CD14-positive monocyte (primary cell): ENCODE measurements at regions not wholly inside any gene's neighbourhood (a gene's known extent, or its start where the extent isn't known, plus 50 kb on each side); places are given as distances from the start of the nearest gene placed in this dataset.

ENCODE experiments used
- DNase-seq, 3 donors: peaks; one replicate each; pipeline ENCODE4 v3.0.0-alpha.2; 2011 to 2022
- H2AFZ ChIP-seq: 2 replicates; pipeline ENCODE4 v1.6.0; 2012; ENCODE audit warnings: mild to moderate bottlenecking, low read depth, low read length, inconsistent platforms; ENCODE audit not compliant: insufficient read depth, poor library complexity, severe bottlenecking
- H3K27ac ChIP-seq, 2 donors: 1 replicate in 1 of 2; 2 replicates in 1 of 2; pipeline ENCODE4 v1.5.1; 2012 to 2013; ENCODE audit warnings: low read length in 2 of 2, control low read depth in 1 of 2, inconsistent platforms in 1 of 2, low read depth in 1 of 2, mild to moderate bottlenecking in 1 of 2
- H3K27me3 ChIP-seq, 2 donors: one replicate each; pipeline versions ENCODE4 v1.6.0 to v1.6.1; 2011 to 2013; ENCODE audit warnings: low read length in 2 of 2; ENCODE audit not compliant: control insufficient read depth in 2 of 2, insufficient read depth in 2 of 2
- H3K36me3 ChIP-seq, 2 donors: replicated peaks in 1 of 2; 1 replicate in 1 of 2; 2 replicates in 1 of 2; pipeline versions ENCODE4 v1.5.1 to v1.6.1; 2012 to 2013; ENCODE audit warnings: low read length in 2 of 2, control low read depth in 1 of 2, inconsistent platforms in 1 of 2, mild to moderate bottlenecking in 1 of 2; ENCODE audit not compliant: insufficient read depth in 2 of 2, control insufficient read depth in 1 of 2
- H3K4me1 ChIP-seq, 2 donors: 1 replicate in 1 of 2; 2 replicates in 1 of 2; pipeline versions ENCODE4 v1.5.1 to v1.6.1; 2012 to 2013; ENCODE audit warnings: low read length in 2 of 2, control low read depth in 1 of 2, inconsistent platforms in 1 of 2, mild to moderate bottlenecking in 1 of 2, moderate library complexity in 1 of 2; ENCODE audit not compliant: insufficient read depth in 2 of 2, control insufficient read depth in 1 of 2
- H3K4me2 ChIP-seq: replicated peaks from 2 replicates; pipeline ENCODE3; 2012; ENCODE audit warnings: low read length, moderate library complexity, mild to moderate bottlenecking; ENCODE audit not compliant: poor library complexity, severe bottlenecking; ENCODE audit errors: extremely low read depth
- H3K4me3 ChIP-seq, 3 experiments: fragments of 200-600 bp in 1 of 3; sonication (generic) in 1 of 3; replicated peaks in 1 of 3; 1 replicate in 2 of 3; 2 replicates in 1 of 3; pipeline ENCODE4 v1.5.1; 2011 to 2013; ENCODE audit warnings: low read length in 3 of 3, mild to moderate bottlenecking in 3 of 3, control low read depth in 2 of 3, low read depth in 2 of 3, inconsistent platforms in 1 of 3, moderate library complexity in 1 of 3
- H3K79me2 ChIP-seq: 2 replicates; pipeline ENCODE4 v1.6.0; 2012; ENCODE audit warnings: mild to moderate bottlenecking, control low read depth, inconsistent platforms, low read length, moderate library complexity; ENCODE audit not compliant: insufficient read depth
- H3K9ac ChIP-seq: 2 replicates; pipeline ENCODE4 v1.6.0; 2017; ENCODE audit warnings: low read length, mild to moderate bottlenecking; ENCODE audit not compliant: insufficient read depth, poor library complexity, severe bottlenecking
- H3K9me3 ChIP-seq, 2 donors: replicated peaks in 1 of 2; 1 replicate in 1 of 2; 2 replicates in 1 of 2; pipeline versions ENCODE4 v1.5.1 to v1.6.1; 2012 to 2013; ENCODE audit warnings: low read length in 2 of 2, control low read depth in 1 of 2; ENCODE audit not compliant: control insufficient read depth in 1 of 2, insufficient read depth in 1 of 2
- H4K20me1 ChIP-seq: 2 replicates; pipeline ENCODE4 v1.6.0; 2012; ENCODE audit warnings: mild to moderate bottlenecking, low read length, control low read depth, moderate library complexity; ENCODE audit not compliant: insufficient read depth
- H3K27ac Mint-ChIP-seq, 7 donors: one replicate each; pipeline ENCODE4 v1.8.0; 2020; ENCODE audit warnings: mild to moderate bottlenecking in 7 of 7, mixed read lengths in 7 of 7, moderate library complexity in 6 of 7, inconsistent platforms in 2 of 7
- H3K27me3 Mint-ChIP-seq, 3 donors: one replicate each; pipeline ENCODE4 v1.8.0; 2021 to 2022; ENCODE audit warnings: low read depth in 3 of 3, mild to moderate bottlenecking in 3 of 3, mixed read lengths in 3 of 3, moderate library complexity in 3 of 3, inconsistent platforms in 1 of 3
- H3K36me3 Mint-ChIP-seq, 2 donors: one replicate each; pipeline ENCODE4 v1.8.0; 2020; ENCODE audit warnings: mixed read lengths in 2 of 2, inconsistent platforms in 1 of 2, mild to moderate bottlenecking in 1 of 2
- H3K4me1 Mint-ChIP-seq: one replicate; pipeline ENCODE4 v1.8.0; 2020; ENCODE audit warnings: mild to moderate bottlenecking, mixed read lengths
- H3K4me3 Mint-ChIP-seq, 2 donors: one replicate each; pipeline ENCODE4 v1.8.0; 2020; ENCODE audit warnings: mild to moderate bottlenecking in 2 of 2, mixed read lengths in 2 of 2, moderate library complexity in 1 of 2
- H3K9me3 Mint-ChIP-seq, 7 donors: one replicate each; pipeline ENCODE4 v1.8.0; 2020 to 2022; ENCODE audit warnings: mixed read lengths in 7 of 7, mild to moderate bottlenecking in 6 of 7, moderate library complexity in 6 of 7, inconsistent platforms in 2 of 7
- CTCF ChIP-seq: fragments of 200-600 bp; IDR thresholded peaks from one replicate; pipeline ENCODE4 v1.8.0; 2022; ENCODE audit warnings: antibody characterized with exemption, mild to moderate bottlenecking
- WGBS: methylation state at CpG from one replicate; pipeline ENCODE4 v1.1.5; 2013; ENCODE audit warnings: missing lambda C conversion rate; ENCODE audit not compliant: insufficient coverage; 5-methylcytosine and 5-hydroxymethylcytosine counted together
- intact Hi-C, 2 donors: fragments of 100-400 bp; cut with micrococcal nuclease; formaldehyde crosslinking; loops; one replicate each; pipeline versions ENCODE4 v1.15.0 to v1.15.1; 2023

- no peak overlapping the region for H3K9ac ChIP-seq
- H3K9me3 ChIP-seq, result no peaks in the 10 kb centered on the region
- H3K4me2 ChIP-seq, result no peak overlapping the region
- H3K27ac ChIP-seq, result no peak overlapping the region
- H3K27me3 ChIP-seq, result no peaks in the 10 kb centered on the region
- no peaks in the 10 kb centered on the region for H3K4me1 ChIP-seq
- no peak for DNase-seq
- H3K79me2 ChIP-seq, result no peaks in the 10 kb centered on the region
- WGBS, result 93% methylated on average over 5 of the region's 11 CpGs
- H3K36me3 Mint-ChIP-seq, result no peaks in the 10 kb centered on the region
- no peaks in the 10 kb centered on the region for H4K20me1 ChIP-seq
- no peak overlapping the region for H3K4me3 Mint-ChIP-seq
- H3K4me1 Mint-ChIP-seq, result no peaks in the 10 kb centered on the region
- intact Hi-C loops, result no loop called here
- no peaks in the 10 kb centered on the region for H3K36me3 ChIP-seq
- no peak overlapping the region for H2AFZ ChIP-seq
- H3K27me3 Mint-ChIP-seq, result no peaks in the 10 kb centered on the region
- H3K4me3 ChIP-seq, result no peak overlapping the region
- no peak overlapping the region for H3K27ac Mint-ChIP-seq
- no peak for TF ChIP-seq CTCF
- H3K9me3 Mint-ChIP-seq, result no peaks in the 10 kb centered on the region
These were observed 234.9 kb upstream of the TPM1 start for GRCh38 chr15:62807539-62808130.

- no peaks in the 10 kb centered on the region for H3K9me3 Mint-ChIP-seq
- intact Hi-C loops, result no loop called here
- Histone ChIP-seq H3K27ac (no peak overlapping the region), H3K4me1 (no peaks in the 10 kb centered on the region), H2AFZ (no peak overlapping the region), H3K79me2 (no peaks in the 10 kb centered on the region), H4K20me1 (no peaks in the 10 kb centered on the region), H3K27me3 (no peaks in the 10 kb centered on the region), H3K4me2 (no peak overlapping the region), H3K9ac (no peak overlapping the region), H3K9me3 (no peaks in the 10 kb centered on the region), H3K4me3 (no peak overlapping the region), H3K36me3 (no peaks in the 10 kb centered on the region)
- no peaks in the 10 kb centered on the region for H3K4me1 Mint-ChIP-seq
- no peak overlapping the region for H3K27ac Mint-ChIP-seq
- no peak for TF ChIP-seq CTCF
- H3K36me3 Mint-ChIP-seq, result no peaks in the 10 kb centered on the region
- H3K27me3 Mint-ChIP-seq, result no peaks in the 10 kb centered on the region
- WGBS, result 92% methylated on average over 4 of the region's 8 CpGs
- no peak for DNase-seq
- no peak overlapping the region for H3K4me3 Mint-ChIP-seq
These were observed 233.2 kb upstream of the TPM1 start for GRCh38 chr15:62809115-62809967.
